ENCODE measurements at regions not wholly inside any gene's neighbourhood (a gene's known extent, or its start where the extent isn't known, plus 50 kb on each side); places are given as distances from the start of the nearest gene placed in this dataset.
"Not testable (repeated sequence)": the region's sequence is repeated elsewhere in the genome, so short reads cannot be mapped to it uniquely, and the experiment has no call there.

DNA sequence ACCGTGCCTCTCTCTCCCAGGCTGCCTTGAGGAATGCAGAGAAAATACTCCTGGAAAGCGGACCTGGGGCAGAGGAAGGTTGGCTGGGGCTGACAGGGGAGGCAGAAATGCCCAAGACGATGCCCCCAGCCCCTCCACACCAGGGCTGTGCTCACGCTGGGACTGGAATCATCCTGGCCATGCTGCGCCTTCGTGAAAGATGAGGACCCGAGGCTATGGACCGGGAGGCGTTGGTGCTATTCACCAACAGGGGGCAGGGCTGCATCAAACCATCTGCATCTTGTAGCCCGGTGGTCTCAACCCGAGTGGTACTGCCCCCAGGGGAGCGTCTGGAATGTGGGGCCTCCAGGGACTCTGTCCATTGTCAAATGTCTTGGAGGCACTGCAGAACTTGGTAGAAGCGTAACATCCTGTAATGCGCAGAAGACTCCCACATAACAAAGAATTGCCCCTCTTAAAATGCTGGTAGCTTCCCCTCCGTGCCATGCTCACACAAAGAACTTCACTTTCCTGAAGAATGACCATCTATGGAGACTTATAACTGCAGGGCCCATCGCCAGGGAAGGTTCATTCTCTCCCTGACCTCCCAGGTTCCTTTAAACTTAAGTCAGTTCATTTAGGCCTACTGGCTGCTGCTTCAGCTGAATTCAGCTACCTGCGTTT lies 251.2 kb downstream of the RRAGC start:
- no peak for ATAC-seq

DNA sequence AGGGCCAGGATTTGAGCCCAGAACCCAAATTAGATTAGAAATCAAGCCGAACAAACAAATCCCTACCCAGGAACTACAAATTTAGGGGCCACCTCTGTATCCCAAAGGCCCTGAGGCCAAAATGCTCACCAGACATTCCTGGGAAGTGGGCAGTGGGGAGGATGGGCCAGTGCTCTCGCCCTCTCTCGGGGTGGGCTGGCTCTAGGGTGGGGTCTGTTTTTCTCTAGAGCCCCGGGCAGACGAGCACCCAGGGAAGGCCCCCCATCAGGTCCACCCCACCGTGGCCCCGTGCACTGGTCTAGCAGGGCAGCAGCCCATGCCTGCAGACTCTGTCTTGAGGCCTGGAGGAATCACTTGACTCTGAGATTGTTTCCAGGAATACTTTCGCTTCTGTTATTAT lies 252.0 kb downstream of the RRAGC start:
- ATAC-seq, result no peak

DNA sequence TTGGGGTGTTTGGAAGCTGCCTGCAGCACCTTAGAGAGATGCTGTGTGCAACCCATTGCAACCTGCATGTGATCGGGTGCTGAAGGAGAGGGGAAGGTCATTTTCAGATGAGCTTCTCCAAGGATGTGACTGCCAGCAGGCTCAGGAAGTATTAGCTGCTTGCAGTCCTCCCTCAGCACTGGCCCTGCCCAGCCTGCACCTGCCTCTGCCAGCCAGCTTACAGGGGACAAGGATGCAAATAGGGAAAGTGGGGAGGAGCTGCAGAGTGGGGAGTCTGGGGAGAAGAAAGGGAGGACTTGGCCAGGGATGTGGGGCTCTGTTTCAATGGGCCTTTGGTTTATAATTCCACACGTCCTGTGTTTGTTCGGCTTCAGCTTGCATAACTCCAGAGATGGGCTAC lies 254.5 kb downstream of the RRAGC start:
- no peak for ATAC-seq

DNA sequence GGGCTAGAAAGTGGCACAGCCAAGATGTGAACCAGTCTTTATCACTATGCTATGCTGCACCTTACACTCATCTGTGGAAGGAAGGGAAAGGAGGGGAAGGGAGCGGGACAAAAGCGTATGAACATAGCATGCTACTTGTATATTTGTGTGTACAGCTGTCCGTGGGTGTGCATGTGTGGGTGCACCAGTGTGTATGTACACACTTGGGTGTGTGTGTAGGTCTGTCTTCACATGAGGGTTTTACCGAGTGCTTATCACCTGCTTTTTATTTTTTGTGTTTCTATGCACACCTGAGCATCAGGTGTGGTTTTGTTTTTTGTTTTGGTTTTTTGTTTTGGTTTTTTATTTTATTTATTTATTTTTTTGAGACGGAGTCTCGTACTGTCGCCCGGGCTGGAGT lies 255.7 kb downstream of the RRAGC start:
- no peak for ATAC-seq

DNA sequence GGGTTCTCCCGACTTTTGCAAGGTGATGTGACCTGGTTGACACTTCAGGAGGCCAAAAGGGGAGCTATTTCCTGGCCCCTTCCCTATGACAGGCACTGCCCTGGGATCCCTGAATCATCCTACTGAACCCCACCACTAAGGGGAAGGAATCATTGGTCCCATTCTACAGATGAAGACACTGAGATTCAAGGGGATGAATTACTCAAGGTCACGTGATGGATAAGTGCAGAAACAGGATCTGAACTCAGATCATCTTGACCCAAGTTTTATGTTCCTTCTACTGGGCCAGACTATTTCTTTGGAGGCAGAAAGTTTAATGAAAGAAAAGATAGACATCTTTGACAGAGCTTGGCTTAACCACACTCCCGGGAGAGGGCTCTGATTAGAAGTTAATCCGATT lies 258.7 kb downstream of the RRAGC start:
- ATAC-seq, result no peak

DNA sequence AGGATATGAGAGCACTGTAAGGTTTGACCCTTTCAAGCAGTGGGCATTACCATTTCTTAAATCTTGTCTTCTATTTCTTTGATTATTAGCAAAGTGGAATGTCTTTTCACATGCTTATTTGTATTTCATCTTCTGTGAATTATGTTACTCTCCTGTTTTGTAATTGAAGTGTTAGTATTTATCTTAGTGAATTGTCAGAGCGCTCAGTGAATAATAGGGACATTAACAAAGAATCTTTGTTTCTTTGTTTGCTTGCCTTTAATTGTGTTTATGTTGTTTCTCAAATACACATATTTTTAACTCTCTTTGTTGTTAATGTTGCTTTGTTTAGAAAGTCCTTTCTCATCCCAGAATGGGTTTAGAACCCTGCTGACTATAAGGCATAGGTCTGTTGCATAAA lies 259.3 kb downstream of the RRAGC start:
- no peak for ATAC-seq

DNA sequence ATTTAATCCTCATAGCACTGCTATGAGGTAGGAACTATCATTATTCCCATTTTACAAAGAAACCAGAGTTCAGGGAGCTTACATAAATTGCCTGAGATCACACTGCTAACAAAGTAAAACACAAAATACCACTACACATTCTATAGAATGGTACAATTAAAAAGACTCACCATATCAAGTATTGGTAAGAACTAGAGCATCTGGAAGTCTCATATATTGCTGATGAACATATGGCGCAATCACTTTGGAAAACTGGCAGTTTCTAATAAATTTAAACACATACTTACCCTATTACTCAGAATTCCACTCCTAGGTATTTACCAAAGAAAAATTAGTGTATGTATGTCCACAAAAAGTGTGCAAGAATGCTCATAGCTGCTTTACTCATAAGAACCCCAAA lies 261.5 kb downstream of the RRAGC start:
- ATAC-seq, result no peak

DNA sequence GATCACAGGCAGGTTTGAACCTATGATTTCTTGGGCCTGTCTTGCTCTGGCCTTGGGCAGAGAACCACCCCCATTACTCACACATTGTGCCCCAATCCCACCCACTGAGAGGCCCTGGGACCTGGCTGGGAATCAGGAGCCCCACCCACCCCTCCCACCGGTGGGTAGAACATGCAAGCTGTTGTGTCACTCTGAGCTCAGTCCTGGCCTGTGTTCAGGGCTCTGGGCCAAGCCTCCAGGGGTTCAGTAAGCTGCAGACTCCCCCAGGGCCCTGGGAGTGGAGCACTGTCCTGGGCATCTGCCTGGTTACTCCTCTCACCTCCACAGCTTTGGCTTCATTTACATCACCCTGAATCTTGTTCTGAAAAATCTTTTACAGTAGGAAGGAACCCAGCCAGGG lies 270.5 kb downstream of the RRAGC start:
- ATAC-seq, result peak; percentile 95

DNA sequence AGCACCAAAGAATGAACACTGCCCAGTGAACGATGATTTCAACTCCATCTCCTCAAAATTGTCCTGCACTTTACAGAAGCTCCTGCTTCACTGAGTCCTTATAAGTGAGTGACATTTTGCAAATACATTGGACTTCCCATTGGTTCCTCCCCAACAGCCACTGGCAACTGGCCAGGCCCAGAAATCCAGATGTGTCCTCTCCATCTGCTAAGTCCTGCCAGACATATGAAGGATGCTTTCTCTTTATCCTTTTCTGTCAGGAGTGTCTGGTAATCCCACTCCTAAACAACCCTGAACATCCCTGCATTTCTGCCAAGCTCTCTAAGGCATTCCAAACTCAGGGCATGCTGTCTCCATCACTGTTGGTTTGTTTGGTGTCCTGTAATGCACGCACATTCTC lies 271.8 kb downstream of the RRAGC start:
- no peak for ATAC-seq

DNA sequence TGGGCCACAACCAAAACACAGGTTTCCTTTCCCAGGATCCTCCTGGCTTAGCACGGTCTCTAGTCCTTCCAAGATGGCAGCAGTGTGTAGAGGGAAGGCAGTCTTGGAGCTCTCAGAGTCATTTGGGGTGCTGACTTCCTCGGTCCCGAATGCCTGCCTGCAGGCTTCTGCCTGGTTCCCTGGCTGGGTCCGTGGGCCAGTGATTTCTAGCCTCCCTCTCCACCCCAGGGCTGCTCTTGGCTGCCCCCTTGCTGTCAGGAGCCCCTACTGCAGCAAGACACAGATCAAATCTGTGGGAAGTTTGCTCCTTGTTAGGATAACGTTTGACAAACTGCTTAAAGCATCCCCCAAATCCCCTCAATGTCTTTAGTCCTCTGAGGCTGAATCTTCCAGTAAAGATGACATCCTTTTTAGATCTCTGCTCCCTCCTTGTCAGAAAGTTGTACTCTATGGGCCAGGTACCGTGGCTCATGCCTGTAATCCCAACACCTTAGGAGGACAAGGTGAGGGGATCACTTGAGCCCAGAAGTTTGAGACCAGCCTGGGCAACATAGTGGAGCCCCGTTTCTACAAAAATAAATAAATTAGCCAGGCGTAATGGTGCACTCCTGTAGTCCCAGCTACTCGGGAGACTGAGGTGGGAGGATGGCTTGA lies 272.5 kb downstream of the RRAGC start:
- ATAC-seq, result peak; percentile 64

DNA sequence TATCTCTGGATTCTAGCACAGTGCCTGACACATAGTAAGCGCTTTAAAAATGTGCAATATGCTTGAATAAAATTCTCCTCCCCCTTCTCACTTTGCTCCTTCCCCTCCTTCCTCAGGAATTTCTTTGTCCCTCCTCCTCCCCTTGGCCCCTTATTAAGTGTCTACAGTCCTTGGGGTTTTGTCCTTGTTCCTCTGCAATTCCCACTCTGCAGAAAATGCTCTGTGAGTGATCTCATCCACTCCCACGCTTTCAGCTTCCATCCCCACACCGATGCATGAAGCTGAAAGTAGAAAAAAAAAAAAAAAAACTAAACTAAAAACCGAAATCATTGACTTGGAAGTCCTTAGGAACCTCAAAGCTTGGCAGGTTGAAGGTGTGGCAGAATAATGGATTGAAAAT lies 273.6 kb downstream of the RRAGC start:
- no peak for ATAC-seq

DNA sequence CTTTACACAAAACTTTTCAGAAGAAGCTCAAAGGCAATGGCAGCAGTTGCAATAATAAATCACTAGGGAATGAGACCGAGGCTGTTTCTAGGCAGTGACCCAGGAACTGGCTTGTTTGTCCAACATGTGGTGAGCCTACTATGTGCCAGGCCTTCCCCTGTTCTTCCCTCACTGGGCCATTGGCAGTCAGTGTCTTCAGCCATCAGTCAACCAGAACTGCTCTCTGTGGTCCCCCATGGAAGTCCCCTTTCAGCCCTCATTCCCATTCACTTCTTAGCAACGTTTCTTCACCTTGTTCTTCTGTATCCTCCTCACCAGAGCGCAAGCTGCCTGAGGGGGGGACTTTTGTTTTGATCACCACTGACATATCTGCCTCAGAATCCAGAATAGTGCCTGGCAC lies 274.1 kb downstream of the RRAGC start:
- ATAC-seq, result no peak

DNA sequence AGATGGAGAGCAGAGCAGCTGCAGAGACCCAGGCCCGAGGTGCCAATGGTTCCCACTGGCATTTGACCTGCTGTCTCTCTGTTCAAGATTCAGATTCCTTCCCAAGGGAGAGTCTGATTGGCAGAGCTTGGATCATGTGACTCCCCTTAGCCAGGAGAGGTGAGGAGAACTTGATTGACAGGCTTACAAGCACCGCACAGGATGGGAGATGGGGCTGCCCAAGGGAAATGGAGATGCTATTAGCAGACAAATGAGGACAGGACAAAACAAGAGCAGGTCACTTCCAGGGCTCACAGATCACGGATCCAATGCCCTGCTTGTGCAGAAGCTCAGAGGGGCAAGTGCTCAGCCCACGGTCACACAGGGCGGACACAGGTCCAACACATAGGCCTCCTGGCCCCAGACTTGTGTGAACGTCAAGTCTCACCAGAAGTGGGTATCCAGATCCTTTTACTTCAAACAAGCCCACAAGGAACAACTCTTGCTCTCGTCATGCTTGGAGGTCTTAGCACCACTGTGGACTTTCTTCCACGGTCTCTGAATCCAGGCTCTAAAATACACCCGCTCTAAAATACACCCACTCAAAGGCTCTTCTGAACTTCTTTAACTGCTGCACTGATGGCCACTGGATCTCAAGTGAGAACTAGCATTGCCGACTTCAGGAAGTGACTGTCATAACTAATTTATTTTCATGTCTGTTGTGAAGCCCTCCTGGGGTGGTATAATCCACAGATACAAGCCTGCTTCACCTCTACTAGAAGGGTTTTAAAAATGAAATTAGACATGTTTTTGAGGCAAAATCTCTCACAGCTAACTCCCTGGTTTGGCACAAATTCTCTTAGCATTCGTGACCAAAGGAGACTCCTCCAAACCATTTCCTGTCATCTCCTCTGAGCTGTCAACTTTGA lies 274.9 kb downstream of the RRAGC start:
- no peak for ATAC-seq

DNA sequence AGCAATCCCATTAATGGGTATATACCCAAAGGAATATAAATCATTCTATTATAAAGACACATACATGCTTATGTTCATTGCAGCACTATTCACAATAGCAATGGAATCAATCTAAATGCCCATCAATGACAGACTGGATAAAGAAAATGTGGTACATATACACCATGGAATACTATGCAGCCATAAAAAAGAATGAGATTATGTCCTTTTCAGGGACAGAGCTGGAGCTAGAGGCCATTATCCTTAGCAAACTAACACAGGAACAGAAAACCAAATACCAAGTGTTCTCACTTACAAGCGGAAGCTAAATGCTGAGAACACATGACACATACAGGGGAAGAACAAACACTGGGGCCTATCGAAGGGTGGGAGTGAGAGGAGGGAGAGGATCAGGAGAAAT lies 276.3 kb downstream of the RRAGC start:
- ATAC-seq, result not testable (repeated sequence)

DNA sequence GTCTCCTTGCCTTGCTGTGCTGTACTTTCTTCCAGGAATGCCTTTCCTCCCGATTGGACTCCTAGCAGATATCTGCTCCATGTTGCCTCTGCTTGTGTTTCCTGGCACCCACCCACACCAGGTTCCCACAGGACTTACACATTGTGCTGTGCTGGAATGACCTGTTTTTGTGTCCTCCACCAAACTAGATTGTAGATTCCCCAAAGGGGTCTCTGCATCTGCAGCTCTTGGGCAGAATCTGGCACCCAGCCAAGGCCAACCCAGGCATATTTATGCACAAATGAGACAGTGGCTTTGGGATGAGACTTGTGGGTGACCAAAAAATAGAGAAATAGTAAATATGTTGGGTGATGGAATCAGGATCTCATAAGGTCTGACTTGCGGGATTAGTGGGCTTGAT lies 278.2 kb downstream of the RRAGC start:
- no peak for ATAC-seq

DNA sequence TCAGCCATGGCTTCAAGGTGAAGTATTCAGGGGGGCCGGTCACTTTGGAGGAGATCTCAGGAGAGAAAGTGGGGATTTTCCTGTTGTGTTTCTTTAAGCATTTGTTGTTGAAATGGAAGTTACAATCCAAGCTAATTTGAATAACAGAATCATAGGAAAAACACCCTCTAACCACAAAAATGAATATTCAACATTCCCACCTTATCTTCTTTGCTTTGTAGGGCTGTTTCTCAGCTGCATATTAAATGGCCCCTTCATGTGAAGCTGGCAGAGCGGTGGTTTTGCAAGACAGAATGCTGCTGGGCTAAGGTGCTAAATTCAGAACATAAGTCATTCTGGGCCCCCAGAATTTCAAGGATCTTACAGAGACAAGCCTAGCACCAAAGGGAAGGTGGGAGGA lies 279.0 kb downstream of the RRAGC start:
- ATAC-seq, result no peak

DNA sequence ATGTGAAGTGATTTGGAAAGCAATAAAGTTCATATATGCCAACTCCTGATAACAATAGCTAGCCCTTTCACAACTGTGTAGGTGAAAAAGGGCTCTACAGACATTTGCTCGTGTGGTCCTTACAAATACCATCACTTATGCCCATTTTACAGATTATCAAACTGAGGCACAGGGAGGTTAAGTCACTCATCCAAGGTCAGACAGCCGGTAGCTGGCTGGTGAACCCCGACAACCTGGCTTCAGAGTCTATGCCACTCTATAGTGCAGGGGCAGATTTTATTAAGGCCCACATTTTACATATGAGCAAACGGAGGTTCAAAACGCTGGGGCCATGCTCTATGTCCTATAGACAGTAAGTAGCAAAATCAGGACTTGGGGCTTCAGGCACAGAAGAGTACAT lies 280.5 kb downstream of the RRAGC start:
- no peak for ATAC-seq

DNA sequence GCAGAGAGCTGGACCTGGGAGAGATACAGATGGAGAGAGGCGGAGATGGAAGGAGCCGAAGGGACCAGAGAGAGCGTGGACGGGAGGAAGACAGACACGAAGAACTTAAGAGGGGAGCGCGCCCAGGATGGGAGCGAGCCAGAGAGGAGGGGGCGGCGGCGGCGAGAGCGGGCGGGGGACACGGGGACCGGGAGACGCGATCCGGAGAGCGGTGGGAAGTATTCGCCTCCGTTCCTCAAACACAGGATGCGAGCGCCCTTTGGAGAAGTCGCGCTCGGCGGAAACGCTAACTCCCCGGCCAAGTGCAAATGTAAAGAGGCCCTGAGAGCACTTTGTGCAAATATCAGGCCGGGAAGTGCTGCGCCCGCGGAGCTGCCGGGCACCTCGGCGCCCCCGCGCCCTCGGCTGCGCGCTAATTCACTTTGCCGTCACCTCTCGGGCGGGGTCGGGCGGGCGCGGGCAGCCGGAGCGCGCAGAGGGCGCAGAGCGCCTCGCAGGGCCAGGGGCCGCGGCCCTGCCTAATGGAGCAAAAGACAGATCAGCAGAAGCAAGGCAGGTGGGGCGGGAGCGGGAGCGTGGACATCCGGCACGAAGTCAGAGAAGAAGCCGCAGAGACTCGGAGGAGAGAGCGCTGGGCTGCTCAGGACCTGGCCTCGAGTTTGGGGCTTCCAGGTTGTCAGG lies 281.2 kb downstream of the RRAGC start:
- ATAC-seq, result no peak

DNA sequence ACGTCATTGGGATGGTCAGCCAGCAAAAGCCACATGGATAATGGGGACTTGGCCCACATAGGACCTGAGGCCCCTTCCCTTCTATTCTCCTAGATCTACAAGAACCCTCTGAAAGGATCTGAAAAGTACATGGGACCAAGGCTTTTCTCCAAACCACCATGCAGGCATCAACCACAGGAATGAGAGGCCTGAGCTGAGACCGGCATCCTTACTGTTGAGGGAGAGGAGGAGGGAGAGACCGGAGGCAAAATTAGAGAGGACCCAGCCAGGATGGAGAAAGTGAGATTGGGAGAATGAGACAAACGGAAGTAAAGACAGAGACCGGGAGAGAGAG lies 281.7 kb downstream of the RRAGC start:
- ATAC-seq, result no peak

DNA sequence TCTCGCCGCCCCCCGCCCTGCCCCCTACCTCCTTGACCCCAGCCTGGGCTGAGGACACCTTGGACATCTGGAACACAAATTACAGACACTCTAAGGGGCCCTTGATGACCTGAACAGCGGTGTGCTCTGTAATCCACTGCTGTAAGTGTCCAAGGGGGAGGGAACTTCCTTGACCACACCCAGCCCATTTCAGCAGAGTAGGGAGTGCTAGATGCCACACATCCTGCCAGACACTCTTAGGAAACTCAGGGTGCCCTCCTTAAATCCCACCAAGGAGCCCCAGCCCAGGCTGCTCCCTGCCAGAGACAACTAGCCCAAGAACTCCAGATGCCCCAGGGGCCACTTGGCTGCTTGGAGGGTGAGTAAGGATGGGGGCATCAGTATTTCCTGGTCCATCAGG lies 282.2 kb downstream of the RRAGC start:
- peak; percentile 22 for ATAC-seq

DNA sequence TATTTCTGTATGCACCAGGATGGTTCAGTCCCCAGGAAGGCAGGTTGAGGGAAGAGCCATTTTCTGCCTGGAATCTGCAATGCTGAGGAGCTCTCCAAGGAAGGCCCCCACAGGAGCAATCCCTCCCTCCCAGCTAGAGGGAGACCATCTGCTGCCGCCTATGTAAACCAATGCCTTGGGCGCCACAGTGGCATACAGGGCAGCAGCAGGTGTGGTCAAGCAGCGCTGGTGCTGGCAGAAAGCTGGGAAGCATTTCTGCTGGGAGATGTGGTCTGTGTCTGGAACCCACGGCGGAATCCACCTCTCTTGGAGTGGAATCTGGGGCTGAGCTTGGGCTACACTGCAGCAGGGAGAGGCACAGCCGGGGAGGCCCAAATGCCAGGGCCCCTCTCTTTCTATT lies 283.3 kb downstream of the RRAGC start:
- ATAC-seq, result no peak

DNA sequence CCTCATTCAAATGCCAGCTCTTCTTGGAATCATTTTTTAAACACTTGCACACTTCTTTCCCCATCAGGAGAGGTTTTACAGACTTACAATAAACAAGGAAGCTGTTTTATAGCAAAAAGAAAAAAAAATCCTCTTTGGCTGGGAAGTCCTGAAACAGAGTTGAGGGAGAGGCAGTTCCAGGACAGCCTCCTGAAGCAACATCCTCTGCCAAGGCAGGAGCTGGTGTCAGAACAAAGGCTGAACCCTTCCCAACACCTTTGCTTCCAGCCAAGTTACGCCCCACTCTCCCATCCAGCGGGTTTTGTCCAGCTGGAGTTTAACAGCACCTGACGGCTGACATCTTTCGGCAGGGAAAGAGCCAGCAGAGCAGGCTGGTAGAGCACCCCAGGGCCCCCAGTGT lies 287.8 kb downstream of the RRAGC start:
- peak; percentile 80 for ATAC-seq

DNA sequence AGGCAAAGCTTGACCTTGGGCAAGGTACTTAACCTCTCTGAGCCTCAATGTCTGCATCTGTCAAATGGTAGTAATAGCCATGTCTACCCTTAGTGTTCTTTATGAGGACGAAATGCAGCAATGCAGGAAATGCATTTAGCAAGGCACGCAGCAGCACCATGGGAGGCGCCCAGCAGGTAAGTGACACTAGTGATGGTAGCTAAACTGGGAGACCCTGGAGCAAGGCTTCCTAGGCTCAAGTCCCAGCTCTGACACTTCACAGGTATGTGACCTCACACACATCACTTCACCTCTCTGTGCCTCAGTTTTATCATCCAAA lies 289.0 kb downstream of the RRAGC start:
- no peak for ATAC-seq
